Activated CD4-positive, alpha-beta T cell treated with anti-CD3 and anti-CD28 coated beads, Interleukin-10, Interleukin-2, amounts not matched to agents 100 ng/mL and 50 ng/mL, durations not matched to agents 16 hours and 8 hours (primary cell): ENCODE measurements at regions not wholly inside any gene's neighbourhood (a gene's known extent, or its start where the extent isn't known, plus 50 kb on each side); places are given as distances from the start of the nearest gene placed in this dataset.

Experiments used
- DNase-seq: peaks from one replicate; pipeline ENCODE4 v3.0.0-alpha.2; 2020

GRCh38 chr1:105964879-105965278 lies 1091.6 kb upstream of the PRMT6 start:
- no peak for DNase-seq

DNA sequence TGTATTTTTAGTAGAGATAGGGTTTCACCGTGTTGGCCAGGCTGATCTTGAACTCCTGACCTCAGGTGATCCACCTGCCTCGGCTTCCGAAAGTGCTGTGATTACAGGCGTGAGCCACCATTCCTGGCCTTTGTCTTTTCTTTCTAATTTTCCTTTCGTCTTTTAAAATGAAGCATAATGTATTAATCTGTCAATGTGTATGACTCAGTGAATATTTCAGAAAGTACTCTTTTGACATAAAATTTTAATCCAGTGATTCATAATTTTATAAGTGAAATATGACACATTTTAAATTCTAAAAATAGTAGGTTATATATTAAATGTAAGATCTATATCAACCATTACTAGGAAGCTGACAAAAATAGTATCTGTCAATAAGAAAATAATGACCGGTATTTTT lies 1059.0 kb upstream of the PRMT6 start:
- no peak for DNase-seq

DNA sequence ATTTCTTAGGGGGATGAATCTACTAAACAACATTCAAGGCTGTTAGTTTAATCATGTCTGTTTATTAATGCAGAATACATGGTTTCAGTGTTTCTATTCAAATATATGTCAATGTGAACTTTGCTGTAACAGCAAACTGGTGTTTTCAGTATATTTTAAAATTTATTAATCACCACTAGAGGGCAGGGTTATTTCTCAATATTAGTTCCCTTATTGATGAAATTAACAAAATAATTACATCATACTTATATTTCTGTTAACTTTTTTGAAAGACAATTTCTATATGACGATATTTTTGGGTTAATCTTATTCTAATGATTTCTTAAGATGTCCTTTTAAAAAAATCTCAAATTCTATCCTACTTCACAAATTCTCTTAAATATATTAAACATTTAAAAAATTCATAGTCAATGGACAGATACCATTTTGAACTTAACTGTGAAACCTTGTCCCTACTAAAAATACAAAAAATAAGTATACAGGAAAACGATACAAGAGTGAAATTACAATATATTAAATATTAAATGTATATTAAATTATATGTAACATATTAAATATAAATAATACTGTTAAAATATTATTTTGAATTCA lies 1034.1 kb upstream of the PRMT6 start:
- no peak for DNase-seq

DNA sequence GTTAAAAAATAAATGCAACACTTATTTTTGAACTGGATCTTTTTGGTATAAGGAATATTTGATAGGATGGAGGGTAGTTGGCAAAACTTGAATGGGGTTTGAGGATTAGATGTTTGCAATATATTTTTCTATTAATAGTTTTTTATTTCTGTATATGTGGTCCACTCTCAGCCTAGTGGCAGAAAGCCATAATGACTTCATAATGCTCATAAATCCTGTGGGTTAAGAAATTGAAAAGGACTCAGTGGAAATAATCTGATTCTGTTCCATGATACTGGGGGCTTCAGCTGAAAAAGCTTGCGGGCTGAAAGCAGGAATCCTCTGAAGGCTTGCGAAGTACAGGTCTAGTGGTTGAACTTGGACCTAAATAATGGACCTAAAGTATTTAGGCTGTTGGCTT lies 1028.6 kb upstream of the PRMT6 start:
- no peak for DNase-seq

DNA sequence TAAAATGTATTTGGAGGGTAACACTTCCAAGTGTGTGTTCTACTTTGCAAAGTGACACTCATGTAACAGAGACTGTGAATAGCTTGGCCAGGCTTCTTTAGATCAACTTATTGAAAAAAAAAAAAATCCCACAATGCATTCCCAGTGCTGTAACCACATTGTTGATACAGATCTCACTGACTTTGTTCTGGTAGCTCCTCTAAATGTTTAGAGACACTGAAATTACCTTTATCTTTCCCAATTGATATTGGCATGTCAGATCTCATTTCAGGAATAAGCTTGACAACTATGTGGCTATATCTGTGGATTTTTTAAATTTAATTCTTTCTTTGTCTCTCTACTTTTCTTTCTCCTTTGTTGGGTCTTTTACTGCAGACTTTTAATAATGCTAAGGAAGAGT lies 1018.9 kb upstream of the PRMT6 start:
- no peak for DNase-seq

DNA sequence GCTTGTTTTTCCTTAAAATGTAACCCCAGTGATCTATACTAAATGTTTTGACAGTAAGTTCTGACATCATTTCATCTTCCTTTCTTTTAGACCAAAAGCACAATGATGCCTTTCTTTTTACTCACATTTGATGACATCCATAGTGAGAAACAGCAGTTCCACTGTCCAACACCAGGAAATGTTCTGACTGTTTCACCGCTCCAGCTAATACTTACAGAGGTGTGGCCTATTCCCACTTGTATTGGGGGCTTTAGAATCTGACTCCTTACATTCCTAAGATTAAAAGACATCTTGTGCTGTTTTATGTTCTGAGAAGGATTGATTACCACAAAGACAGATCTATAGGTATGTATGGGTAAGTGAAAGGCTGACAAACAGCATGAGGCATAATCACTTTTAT lies 1018.2 kb upstream of the PRMT6 start:
- no peak for DNase-seq

GRCh38 chr1:106043971-106044370 lies 1012.5 kb upstream of the PRMT6 start:
- no peak for DNase-seq

GRCh38 chr1:106047210-106047609 lies 1009.3 kb upstream of the PRMT6 start:
- DNase-seq, result no peak

DNA sequence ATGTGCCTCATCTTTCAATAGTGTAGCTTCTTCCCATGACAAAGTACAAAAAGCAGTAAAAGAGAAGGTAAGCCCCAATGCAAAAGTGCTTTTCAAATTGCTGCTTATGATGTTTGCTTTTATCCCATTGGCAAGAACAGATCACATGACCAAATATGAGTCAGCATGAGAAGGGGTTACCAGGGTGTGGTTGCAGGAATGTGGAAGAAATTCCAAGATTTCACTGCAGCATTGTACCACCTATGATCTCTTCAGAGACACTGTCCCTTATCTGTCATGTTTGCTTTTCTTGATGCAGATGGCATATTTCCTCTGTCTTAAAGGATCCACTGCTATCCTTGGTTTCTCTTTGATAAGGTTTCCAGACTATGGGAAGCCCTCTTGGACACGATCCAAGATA lies 1006.9 kb upstream of the PRMT6 start:
- DNase-seq, result no peak

DNA sequence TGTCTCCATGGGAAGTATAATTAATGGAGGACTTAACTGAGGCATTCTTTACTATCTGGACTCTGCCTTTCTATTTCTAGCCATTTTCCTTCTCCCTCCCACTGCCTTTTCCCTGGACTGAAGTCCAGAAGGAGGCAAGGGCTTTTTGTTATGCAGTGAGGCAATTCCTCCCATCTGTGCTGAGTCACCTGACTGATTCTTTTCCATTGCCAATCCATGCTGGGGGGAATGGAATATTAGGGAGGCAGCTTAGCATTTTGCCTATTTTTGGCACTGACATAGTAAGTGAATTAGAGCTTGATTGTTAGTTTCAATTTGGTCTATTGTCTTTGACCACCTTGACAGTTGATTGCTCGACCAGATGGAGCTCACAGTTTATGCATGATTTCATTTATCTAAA lies 1000.6 kb upstream of the PRMT6 start:
- DNase-seq, result no peak

DNA sequence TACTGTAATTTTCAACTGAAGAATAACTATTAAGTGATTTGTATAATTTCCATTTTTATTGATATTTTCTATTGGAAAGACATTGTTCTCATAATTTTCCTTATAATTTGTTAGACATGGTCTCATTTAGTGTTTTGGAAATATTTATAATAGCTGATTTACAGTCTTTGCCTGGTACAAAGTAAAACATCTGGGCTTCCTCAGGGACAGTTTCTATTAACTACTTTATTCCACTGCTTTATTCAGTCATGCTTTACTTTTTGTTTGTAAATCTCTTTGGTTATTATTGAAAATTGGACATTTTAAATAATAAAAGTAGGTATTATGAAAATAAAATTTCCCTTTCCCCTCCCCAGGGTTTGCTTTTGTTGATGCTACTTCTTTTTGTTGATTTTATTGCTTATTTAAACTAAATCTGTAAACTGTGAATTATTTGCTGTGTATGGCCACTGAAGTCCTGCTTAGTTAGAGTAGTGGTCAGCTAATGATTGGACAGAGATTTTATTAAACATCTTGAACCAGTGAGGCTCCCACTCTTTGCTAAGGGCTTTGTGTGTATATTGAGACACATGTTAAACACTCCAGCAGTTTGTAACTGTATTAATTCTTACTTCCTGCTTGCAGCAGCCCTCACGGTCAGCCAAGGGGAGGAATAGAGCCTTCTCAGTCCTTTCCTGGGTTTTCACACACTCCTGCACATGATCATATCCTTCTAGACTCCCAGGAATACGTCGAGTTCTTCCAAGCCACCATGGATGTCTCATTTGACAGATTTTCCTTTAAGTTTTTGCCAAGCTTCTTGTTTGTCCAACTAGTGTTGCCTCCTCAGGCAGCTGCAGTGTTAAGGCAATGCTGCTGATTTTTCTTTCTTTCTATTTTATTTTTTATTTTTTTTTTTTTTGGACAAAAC lies 994.6 kb upstream of the PRMT6 start:
- DNase-seq, result no peak

- no peak for DNase-seq
These were observed 993.0 kb upstream of the PRMT6 start for GRCh38 chr1:106063510-106063909.

- DNase-seq, result no peak
These were observed 983.4 kb upstream of the PRMT6 start for GRCh38 chr1:106072909-106073600.

DNA sequence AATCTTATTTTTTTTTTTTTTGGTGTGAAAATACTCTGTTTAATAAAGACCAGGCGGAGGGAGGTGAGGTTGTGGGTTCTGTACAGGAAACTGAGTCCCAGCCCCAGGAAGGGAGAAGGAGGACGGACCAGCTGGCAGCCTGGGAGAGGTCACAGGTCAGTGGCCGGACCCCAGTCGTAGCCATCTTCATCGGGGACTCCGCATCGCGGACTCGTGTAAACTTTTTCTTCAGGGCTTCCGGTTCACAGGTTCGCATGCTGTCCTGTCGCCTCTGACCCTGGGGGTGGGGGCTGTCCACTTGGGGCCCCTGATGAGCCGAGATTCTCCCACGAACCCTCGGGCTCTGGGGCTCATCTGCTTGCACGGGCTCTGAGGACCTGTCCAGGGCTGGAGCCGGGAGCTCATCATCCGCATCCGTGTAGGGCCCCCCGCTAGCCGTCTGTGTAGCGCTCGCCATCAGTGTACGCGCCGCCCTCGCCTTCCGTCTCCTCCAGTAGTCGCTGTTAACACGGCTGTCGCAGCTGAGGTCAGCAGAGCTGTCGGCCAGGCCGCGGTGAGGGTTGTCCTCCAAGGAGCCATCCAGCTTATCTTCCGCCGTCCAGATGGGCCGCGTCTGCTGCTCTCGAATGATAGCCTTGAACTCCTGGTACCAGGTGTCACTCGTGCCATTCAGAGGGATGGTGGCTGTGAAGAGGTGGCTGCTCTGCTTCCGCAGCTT lies 975.7 kb upstream of the PRMT6 start:
- DNase-seq, result no peak

- no peak for DNase-seq
These were observed 945.4 kb upstream of the PRMT6 start for GRCh38 chr1:106111044-106111443.

- no peak for DNase-seq
These were observed 942.6 kb upstream of the PRMT6 start for GRCh38 chr1:106113851-106114250.

DNA sequence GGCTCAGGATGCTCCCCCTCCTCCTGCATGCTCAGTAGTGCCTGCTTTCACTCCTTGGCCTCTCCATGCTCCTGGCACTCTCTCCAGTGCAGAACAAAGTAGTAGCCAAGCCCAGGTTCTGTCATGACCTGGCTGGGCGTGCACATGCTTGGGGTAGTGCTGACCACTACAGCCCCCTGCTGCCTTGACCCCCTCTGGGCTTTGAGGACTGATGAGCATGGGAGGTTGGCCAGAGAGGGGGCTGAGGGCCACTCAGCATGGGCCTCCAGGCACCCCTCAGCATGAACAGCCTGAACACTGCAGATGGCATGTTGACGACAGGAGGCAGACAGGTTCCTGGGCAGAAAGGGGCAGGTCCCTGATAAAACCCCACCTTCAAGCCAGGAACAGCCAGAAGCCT lies 935.7 kb upstream of the PRMT6 start:
- no peak for DNase-seq

- DNase-seq, result no peak
These were observed 934.7 kb upstream of the PRMT6 start for GRCh38 chr1:106121728-106122127.

GRCh38 chr1:106134561-106134960 lies 921.9 kb upstream of the PRMT6 start:
- DNase-seq, result no peak

- no peak for DNase-seq
These were observed 883.4 kb upstream of the PRMT6 start for GRCh38 chr1:106173101-106173500.

DNA sequence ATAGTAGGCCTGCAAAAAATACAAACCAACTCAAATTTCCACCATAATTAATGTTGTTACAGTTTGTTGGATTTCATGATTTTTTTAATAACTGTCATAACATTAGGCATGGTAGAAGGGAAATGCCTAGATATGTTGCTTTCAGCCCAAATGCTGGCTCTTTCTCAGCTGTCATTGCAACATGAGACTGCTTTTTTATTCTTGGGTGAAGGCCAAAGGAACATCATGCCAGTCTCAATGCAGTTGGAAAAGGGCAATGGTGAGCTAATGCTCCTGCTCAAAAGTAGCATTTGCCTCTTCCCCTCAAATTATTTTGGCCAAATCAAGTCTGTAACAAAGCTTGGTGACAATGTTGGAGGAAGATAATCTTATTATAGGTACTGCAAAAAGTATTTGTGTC lies 877.7 kb upstream of the PRMT6 start:
- DNase-seq, result no peak

GRCh38 chr1:106181866-106182265 lies 874.6 kb upstream of the PRMT6 start:
- DNase-seq, result no peak

DNA sequence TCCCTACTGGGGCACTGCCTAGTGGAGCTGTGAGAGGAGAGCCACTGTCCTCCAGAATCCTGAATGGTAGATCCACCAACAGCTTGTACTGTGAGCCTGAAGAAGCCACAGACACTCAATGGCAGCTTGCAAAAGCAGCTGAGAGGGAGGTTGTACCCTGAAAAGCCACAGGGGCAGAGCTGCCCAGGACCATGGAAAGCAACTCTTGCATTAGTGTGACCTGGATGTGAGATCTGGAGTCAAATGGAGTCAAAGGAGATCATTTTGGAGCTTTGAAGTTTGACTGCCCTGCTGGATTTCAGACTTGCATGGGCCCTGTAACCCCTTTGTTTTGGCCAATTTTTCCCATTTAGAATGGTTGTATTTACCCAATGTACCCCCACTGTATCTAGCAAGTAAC lies 871.4 kb upstream of the PRMT6 start:
- DNase-seq, result no peak
